ENCODE measurements at regions not wholly inside any gene's neighbourhood (a gene's known extent, or its start where the extent isn't known, plus 50 kb on each side); places are given as distances from the start of the nearest gene placed in this dataset.

GRCh38 chr3:4224331-4224730 is 78.8 kb upstream of the SETMAR start:
- TF ChIP-seq POLR2A (IDR thresholded peaks at IDR 0.05; ENCODE audit: low read length) (no peak), EP300 (IDR thresholded peaks at IDR 0.05) (no peak), CTCF (IDR thresholded peaks at IDR 0.05) (no peak), SMC3 (IDR thresholded peaks at IDR 0.05) (no peak), ELK1 (IDR thresholded peaks at IDR 0.05; ENCODE audit: low read depth, low read length) (no peak)

All from A549 (cell line).